Heart right ventricle (tissue), 16 donors: ENCODE measurements at regions not wholly inside any gene's neighbourhood (a gene's known extent, or its start where the extent isn't known, plus 50 kb on each side); places are given as distances from the start of the nearest gene placed in this dataset.

Experiments used
- ATAC-seq, 8 donors: fragments of 200-7000 bp; cut with Tn5 transposase; one replicate each; pipeline ENCODE4 v1.9.1; 2020; ENCODE audit warnings: mild to moderate bottlenecking in 8 of 8, moderate library complexity in 8 of 8, moderate number of reproducible peaks in 1 of 8
- DNase-seq, 2 donors: peaks; one replicate each; pipeline ENCODE4 v3.0.0-alpha.2; 2020
- H3K27ac ChIP-seq, 10 donors: fragments of 200-600 bp; sonication (generic) in 2 of 10; one replicate each; pipeline versions ENCODE4 v1.5.0 to v1.8.0; 2020 to 2022; ENCODE audit warnings: mild to moderate bottlenecking in 3 of 10
- H3K27me3 ChIP-seq, 7 donors: fragments of 200-600 bp; one replicate each; pipeline ENCODE4 v1.8.0; 2021 to 2022; ENCODE audit warnings: mild to moderate bottlenecking in 2 of 7
- H3K36me3 ChIP-seq, 9 donors: fragments of 200-600 bp; sonication (generic) in 1 of 9; one replicate each; pipeline versions ENCODE4 v1.5.0 to v1.8.0; 2020 to 2022; ENCODE audit warnings: mild to moderate bottlenecking in 2 of 9
- H3K4me1 ChIP-seq, 9 donors: fragments of 200-600 bp; sonication (generic) in 1 of 9; one replicate each; pipeline versions ENCODE4 v1.5.0 to v1.8.0; 2020 to 2022; ENCODE audit warnings: mild to moderate bottlenecking in 4 of 9
- H3K4me3 ChIP-seq, 10 donors: fragments of 200-600 bp; sonication (generic) in 2 of 10; one replicate each; pipeline versions ENCODE4 v1.5.0 to v1.8.0; 2020 to 2022; ENCODE audit warnings: mild to moderate bottlenecking in 7 of 10, moderate library complexity in 2 of 10
- H3K9me3 ChIP-seq, 11 donors: fragments of 200-600 bp in 10 of 11; sonication (generic) in 2 of 11; one replicate each; pipeline versions ENCODE4 v1.5.0 to v1.8.0; 2013 to 2022; ENCODE audit warnings: mild to moderate bottlenecking in 2 of 11, control low read depth in 1 of 11, moderate library complexity in 1 of 11
- WGBS, 2 donors: extraction: QIAGEN DNeasy Blood & Tissue Kit; methylation state at CpG; one replicate each; pipeline ENCODE4 v1.1.7; 2013; ENCODE audit warnings: inconsistent platforms in 1 of 2; 5-methylcytosine and 5-hydroxymethylcytosine counted together
- intact Hi-C, 10 donors: fragments of 100-400 bp; cut with DNase I; formaldehyde crosslinking; loops; one replicate each; pipeline versions ENCODE4 v1.11.1 to v1.14.2; 2022
- TF ChIP-seq, protein P1 (sequence below), 9 donors: fragments of 200-600 bp; sonication (generic) in 2 of 9; IDR thresholded peaks; one replicate each; pipeline versions ENCODE4 v1.5.0 to v1.8.0; 2021 to 2022; ENCODE audit warnings: antibody characterized with exemption in 9 of 9, mild to moderate bottlenecking in 5 of 9, moderate library complexity in 1 of 9
- donor health status: Arrhythmogenic right ventricular cardiomyopathy.
- donor health status: ischemic (EF 13 %, LVEDD 7.1; RV severe dilation, severe dysfunction).
- donor health status: healthy with polysubstance abuse.
- donor health status: DM: no; HTN: yes; CAD: no.
- donor health status: DM: no; HTN: no; CAD: no.
- donor health status: ischemic (EF 25% LVEDD 6.9; RV normal size, moderate dysfunction).
- donor health status: ischemic (EF 25% LVEDD 5.7; RV mildly dilated, moderate dysfunction).
- donor health status: healthy.
- donor health status: DM: yes; HTN: yes; CAD: no.
- donor health status: Ischemic cardiomyopathy.
- donor health status: ischemic (EF 35%, LVEDD 5.7; RV mildly dilated, moderate dysfunction).
- donor health status: nonischemic (EF 11% LVEDD 7.7; RV severe dilation, severe dysfunction).
- donor health status: DM: yes; HTN: yes; CAD: no.
- donor health status: PGD.
- donor health status: ischemic (EF 29% LVEDD 5.4; RV normal size, mild dysfunction).
- donor health status: nonischemic (EF 23%, LVEDD 6.1; RV moderate dilation, normal function).

DNA sequence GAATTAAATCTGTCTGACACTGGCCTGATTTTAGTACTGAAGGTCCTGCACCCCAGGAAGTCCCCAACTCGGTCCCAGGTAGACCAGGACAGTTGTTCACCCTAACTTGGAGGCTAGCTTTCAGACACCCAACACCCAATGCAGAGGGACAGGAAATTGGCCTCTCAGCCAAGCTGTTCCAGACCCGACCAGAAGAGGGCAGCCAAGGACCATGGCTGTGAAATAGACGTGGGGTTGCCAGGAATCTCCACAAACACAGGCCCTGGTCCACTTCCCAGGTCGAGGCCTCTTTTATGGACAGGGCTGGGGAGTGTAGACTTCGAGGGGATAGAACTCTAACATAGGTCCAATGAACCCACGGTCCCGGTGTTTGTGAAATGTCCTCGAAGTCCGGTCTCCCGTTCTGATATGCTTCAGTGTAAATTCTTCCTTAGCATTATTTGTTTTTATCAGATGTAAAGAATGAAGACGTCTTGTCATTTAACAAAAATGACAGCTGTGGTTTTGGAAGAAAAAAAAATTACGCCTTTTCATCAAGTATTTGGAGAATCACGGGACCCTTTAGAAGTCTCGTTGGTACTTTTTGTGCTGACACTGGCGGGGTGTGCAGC is 260.3 kb upstream of the ADAMTS16 start:
- no peaks in the 10 kb centered on the region for H3K4me1 ChIP-seq
- intact Hi-C loops = loop anchor here in 9 of 10 donors (2.0 to 10.0 kb wide), 11 partner anchors 58 to 543 kb away; partner anchors contain the start of genes ADAMTS16 (in 2 of the 9) and ICE1 (in 1 of the 9)
- H3K4me3 ChIP-seq = no peak overlapping the region
- no peaks in the 10 kb centered on the region for H3K36me3 ChIP-seq
- ATAC-seq (peak; percentile 50 to 87 (median 74)), DNase-seq (peak; percentile 68 to 69)
- peaks cover 0 to 5% (median under 1%) of the 10 kb centered on the region in 7 donors for H3K27me3 ChIP-seq
- WGBS, 2 donors = 50 to 51% methylated on average over 15 of the region's 15 CpGs
- H3K27ac ChIP-seq = no peak overlapping the region
- no peaks in the 10 kb centered on the region for H3K9me3 ChIP-seq
- TF ChIP-seq, protein P1, sequence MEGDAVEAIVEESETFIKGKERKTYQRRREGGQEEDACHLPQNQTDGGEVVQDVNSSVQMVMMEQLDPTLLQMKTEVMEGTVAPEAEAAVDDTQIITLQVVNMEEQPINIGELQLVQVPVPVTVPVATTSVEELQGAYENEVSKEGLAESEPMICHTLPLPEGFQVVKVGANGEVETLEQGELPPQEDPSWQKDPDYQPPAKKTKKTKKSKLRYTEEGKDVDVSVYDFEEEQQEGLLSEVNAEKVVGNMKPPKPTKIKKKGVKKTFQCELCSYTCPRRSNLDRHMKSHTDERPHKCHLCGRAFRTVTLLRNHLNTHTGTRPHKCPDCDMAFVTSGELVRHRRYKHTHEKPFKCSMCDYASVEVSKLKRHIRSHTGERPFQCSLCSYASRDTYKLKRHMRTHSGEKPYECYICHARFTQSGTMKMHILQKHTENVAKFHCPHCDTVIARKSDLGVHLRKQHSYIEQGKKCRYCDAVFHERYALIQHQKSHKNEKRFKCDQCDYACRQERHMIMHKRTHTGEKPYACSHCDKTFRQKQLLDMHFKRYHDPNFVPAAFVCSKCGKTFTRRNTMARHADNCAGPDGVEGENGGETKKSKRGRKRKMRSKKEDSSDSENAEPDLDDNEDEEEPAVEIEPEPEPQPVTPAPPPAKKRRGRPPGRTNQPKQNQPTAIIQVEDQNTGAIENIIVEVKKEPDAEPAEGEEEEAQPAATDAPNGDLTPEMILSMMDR (IDR thresholded peaks at IDR 0.05) = peak; percentile 78 to 90 (median 84)

DNA sequence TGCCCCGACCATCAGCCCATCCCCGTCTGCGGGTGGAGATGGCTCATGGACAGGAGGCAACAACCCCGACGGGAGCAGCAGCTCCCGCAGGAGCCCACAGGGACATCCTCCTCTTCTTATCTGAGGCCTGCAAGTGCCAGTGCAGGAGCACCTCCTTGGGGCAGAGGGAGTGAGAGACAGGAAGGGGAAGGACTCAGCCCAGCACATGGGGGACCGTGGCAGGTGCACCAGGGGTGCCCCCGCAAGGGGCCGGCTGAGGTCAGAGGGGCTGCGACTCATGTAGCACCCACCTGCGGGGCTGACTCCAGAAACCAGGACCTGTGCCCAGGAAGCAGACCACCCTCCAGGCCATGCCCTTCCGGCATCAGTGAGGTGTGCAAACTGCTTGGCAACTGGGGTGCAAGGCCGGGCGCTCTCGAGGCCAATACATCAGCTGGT is 259.8 kb upstream of the ADAMTS16 start:
- Histone ChIP-seq H3K4me3 (no peak overlapping the region), H3K27me3 (peaks cover 0 to under 1% (median 0%) of the 10 kb centered on the region in 7 donors), H3K27ac (no peak overlapping the region), H3K9me3 (no peaks in the 10 kb centered on the region), H3K4me1 (no peaks in the 10 kb centered on the region), H3K36me3 (no peaks in the 10 kb centered on the region)
- DNase-seq (no peak), ATAC-seq (peak in 1 of 8 donors; percentile 37)
- intact Hi-C loops = loop anchor here in 5 of 10 donors (2.0 to 10.0 kb wide), 7 partner anchors 57 to 540 kb away; partner anchors contain the start of gene ADAMTS16 (in 1 of the 5)
- 79 to 80% methylated on average over 15 of the region's 15 CpGs for WGBS, 2 donors
- TF ChIP-seq, protein P1 (IDR thresholded peaks at IDR 0.05) = no peak

DNA sequence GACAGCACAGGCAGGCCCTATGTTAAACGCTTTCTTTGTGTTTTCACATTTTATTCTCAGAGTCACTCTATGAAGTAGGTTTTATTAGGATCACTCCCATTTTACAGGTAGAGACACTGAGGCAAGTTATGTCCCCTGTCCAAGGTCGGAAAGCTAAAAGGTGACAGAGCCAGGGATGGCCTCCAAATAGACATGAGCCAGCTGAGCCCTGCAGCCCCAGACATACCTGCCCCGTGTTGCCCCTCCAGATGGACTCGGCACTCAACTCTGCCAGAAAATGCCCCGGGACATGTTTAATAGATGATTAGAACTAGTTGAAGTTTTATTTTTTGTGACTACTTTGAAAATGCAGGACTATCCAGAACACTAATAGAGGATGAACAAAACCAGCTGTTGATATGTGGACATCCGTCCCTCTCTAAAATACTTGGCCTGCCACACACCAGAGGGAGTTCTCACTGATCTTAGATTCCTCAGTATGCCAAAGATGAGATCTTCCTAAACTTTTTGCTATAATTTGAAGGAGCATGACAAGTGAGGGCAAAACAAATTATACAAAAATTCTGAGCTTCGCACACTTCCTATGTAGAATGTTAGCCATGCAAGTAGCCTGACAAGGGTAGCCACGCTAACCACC is 258.6 kb upstream of the ADAMTS16 start:
- intact Hi-C loops = loop anchor here in 5 of 10 donors (2.0 to 10.0 kb wide), 7 partner anchors 56 to 539 kb away; partner anchors contain the start of gene ADAMTS16 (in 1 of the 5)
- no peaks in the 10 kb centered on the region for H3K27me3 ChIP-seq
- no peaks in the 10 kb centered on the region for H3K4me1 ChIP-seq
- TF ChIP-seq, protein P1 (IDR thresholded peaks at IDR 0.05) = no peak
- no peak overlapping the region for H3K27ac ChIP-seq
- H3K4me3 ChIP-seq = no peak overlapping the region
- no peak for ATAC-seq
- WGBS, 2 donors = 81 to 84% methylated on average over 8 of the region's 8 CpGs
- DNase-seq = no peak
- no peaks in the 10 kb centered on the region for H3K9me3 ChIP-seq
- H3K36me3 ChIP-seq = no peaks in the 10 kb centered on the region

DNA sequence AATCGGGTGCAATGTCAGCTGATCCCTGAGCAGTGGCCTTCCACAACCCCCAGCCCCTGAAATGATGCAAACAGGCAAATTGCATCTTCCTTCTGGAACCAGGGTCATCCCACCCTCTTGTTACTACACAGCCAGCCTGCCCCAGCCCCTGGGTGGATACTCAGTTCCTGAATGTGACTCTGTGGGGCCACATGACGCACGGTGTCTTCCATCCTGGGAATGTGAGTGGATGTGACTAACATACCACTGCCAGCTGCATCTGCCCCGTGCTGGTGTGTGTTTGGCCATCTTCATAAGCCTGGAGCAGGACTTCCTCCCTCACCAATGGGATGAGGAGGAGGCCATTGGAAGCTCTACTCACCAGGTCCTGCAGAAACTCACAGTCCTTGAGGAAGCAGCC is 257.9 kb upstream of the ADAMTS16 start:
- Histone ChIP-seq H3K27me3 (no peaks in the 10 kb centered on the region), H3K9me3 (no peaks in the 10 kb centered on the region), H3K27ac (no peak overlapping the region), H3K36me3 (no peaks in the 10 kb centered on the region), H3K4me3 (no peak overlapping the region), H3K4me1 (no peaks in the 10 kb centered on the region)
- 82 to 84% methylated on average over 4 of the region's 4 CpGs for WGBS, 2 donors
- TF ChIP-seq, protein P1 (IDR thresholded peaks at IDR 0.05) = no peak
- intact Hi-C loops = loop anchor here in 4 of 10 donors (5.0 to 10.0 kb wide), 5 partner anchors 55 to 530 kb away; partner anchors contain the start of gene ADAMTS16 (in 1 of the 4)
- no peak for ATAC-seq
- DNase-seq = no peak
